Loucy (cell line): ENCODE measurements at regions not wholly inside any gene's neighbourhood (a gene's known extent, or its start where the extent isn't known, plus 50 kb on each side); places are given as distances from the start of the nearest gene placed in this dataset.

ENCODE experiments used
- H2AFZ ChIP-seq: fragments of 200-600 bp; sonication (generic); 2 replicates; pipeline ENCODE4 v1.6.0; 2016; ENCODE audit warnings: antibody characterized with exemption, mild to moderate bottlenecking, low read length, moderate library complexity
- H3F3A ChIP-seq: fragments of 200-600 bp; 2 replicates; pipeline ENCODE4 v1.6.0; 2016; ENCODE audit warnings: antibody characterized with exemption, low read depth, mild to moderate bottlenecking
- H3K27me3 ChIP-seq: fragments of 200-600 bp; sonication (generic); 2 replicates; pipeline ENCODE4 v1.6.1; 2014; ENCODE audit warnings: low read length, mild to moderate bottlenecking; ENCODE audit not compliant: insufficient read depth, poor library complexity, severe bottlenecking
- H3K36me3 ChIP-seq: fragments of 200-600 bp; sonication (generic); 2 replicates; pipeline ENCODE4 v1.6.1; 2016; ENCODE audit warnings: low read length; ENCODE audit not compliant: insufficient read depth
- H3K4me1 ChIP-seq: fragments of 200-600 bp; sonication (generic); 2 replicates; pipeline ENCODE4 v1.5.1; 2014; ENCODE audit warnings: low read length, mild to moderate bottlenecking; ENCODE audit not compliant: insufficient read depth, poor library complexity, severe bottlenecking
- H3K4me2 ChIP-seq: fragments of 200-600 bp; sonication (generic); 2 replicates; pipeline ENCODE4 v1.6.0; 2014; ENCODE audit warnings: antibody characterized with exemption, low read length, low read depth, mild to moderate bottlenecking; ENCODE audit not compliant: poor library complexity, severe bottlenecking
- H3K4me3 ChIP-seq: fragments of 200-600 bp; sonication (generic); 2 replicates; pipeline ENCODE4 v1.5.1; 2014; ENCODE audit warnings: low read length, mild to moderate bottlenecking, mixed read lengths; ENCODE audit not compliant: poor library complexity, severe bottlenecking
- H3K79me2 ChIP-seq: fragments of 200-600 bp; sonication (generic); 2 replicates; pipeline ENCODE4 v1.6.1; 2014; ENCODE audit warnings: low read length; ENCODE audit not compliant: insufficient read depth
- H3K9ac ChIP-seq: fragments of 200-600 bp; sonication (generic); 2 replicates; pipeline ENCODE4 v1.6.0; 2014; ENCODE audit warnings: mild to moderate bottlenecking, low read depth, low read length, moderate library complexity; ENCODE audit not compliant: poor library complexity, severe bottlenecking
- H3K9me2 ChIP-seq: fragments of 200-600 bp; sonication (generic); replicated peaks from 2 replicates; pipeline ENCODE4 v1.6.1; 2016; ENCODE audit warnings: low read depth, low read length, mixed read lengths
- H3K9me3 ChIP-seq: fragments of 200-600 bp; sonication (generic); 2 replicates; pipeline ENCODE4 v1.6.1; 2014; ENCODE audit warnings: mild to moderate bottlenecking, antibody characterized with exemption, low read length, low read depth; ENCODE audit not compliant: insufficient read depth
- H4K20me1 ChIP-seq: fragments of 200-600 bp; sonication (generic); 2 replicates; pipeline ENCODE4 v1.6.0; 2014; ENCODE audit warnings: antibody characterized with exemption, low read length, mild to moderate bottlenecking; ENCODE audit not compliant: insufficient read depth, poor library complexity, severe bottlenecking
- CTCF ChIP-seq: fragments of 200-600 bp; sonication (generic); conservative IDR thresholded peaks from 2 replicates; pipeline ENCODE4 v1.5.1; 2014; ENCODE audit warnings: mild to moderate bottlenecking, antibody characterized with exemption, low read length
- EZH2phosphoT487 ChIP-seq: fragments of 200-600 bp; IDR thresholded peaks from 2 replicates; pipeline ENCODE4 v1.6.1; 2018; ENCODE audit warnings: antibody characterized with exemption, mild to moderate bottlenecking, moderate library complexity, borderline replicate concordance

- Histone ChIP-seq H3K4me2 (no peak overlapping the region), H3K27me3 (no peaks in the 10 kb centered on the region), H3K4me3 (no peak overlapping the region), H3K9me3 (no peaks in the 10 kb centered on the region), H3K9me2 (no peaks in the 10 kb centered on the region), H3F3A (no peaks in the 10 kb centered on the region), H4K20me1 (no peaks in the 10 kb centered on the region), H3K36me3 (no peaks in the 10 kb centered on the region), H3K79me2 (no peaks in the 10 kb centered on the region), H3K4me1 (no peaks in the 10 kb centered on the region), H2AFZ (no peak overlapping the region), H3K9ac (no peak overlapping the region)
- TF ChIP-seq CTCF = no peak
- TF ChIP-seq EZH2phosphoT487 = no peak
These were observed 1539.4 kb downstream of the EFNB2 start for GRCh38 chr13:104996022-104996421.

GRCh38 chr13:104993708-104994107 is 1541.8 kb downstream of the EFNB2 start:
- H3K4me3 ChIP-seq = no peak overlapping the region
- no peaks in the 10 kb centered on the region for H3F3A ChIP-seq
- no peak overlapping the region for H3K9ac ChIP-seq
- no peaks in the 10 kb centered on the region for H3K79me2 ChIP-seq
- H4K20me1 ChIP-seq = no peaks in the 10 kb centered on the region
- H3K27me3 ChIP-seq = no peaks in the 10 kb centered on the region
- no peak overlapping the region for H3K4me2 ChIP-seq
- no peaks in the 10 kb centered on the region for H3K9me2 ChIP-seq
- H3K36me3 ChIP-seq = no peaks in the 10 kb centered on the region
- H3K9me3 ChIP-seq = no peaks in the 10 kb centered on the region
- H2AFZ ChIP-seq = no peak overlapping the region
- TF ChIP-seq CTCF (no peak), EZH2phosphoT487 (no peak)
- peaks cover under 1% of the 10 kb centered on the region for H3K4me1 ChIP-seq

GRCh38 chr13:104987621-104988020 is 1547.8 kb downstream of the EFNB2 start:
- H3K9ac ChIP-seq = no peak overlapping the region
- H3F3A ChIP-seq = peaks cover 14% of the 10 kb centered on the region
- H3K4me3 ChIP-seq = no peak overlapping the region

More at GRCh38 chr13:104987621-104988020, 1547.8 kb downstream of the EFNB2 start:
- Histone ChIP-seq H3K9me2 (no peaks in the 10 kb centered on the region), H2AFZ (no peak overlapping the region), H4K20me1 (no peaks in the 10 kb centered on the region), H3K79me2 (no peaks in the 10 kb centered on the region), H3K4me1 (peaks cover 37% of the 10 kb centered on the region), H3K36me3 (no peaks in the 10 kb centered on the region), H3K9me3 (no peaks in the 10 kb centered on the region), H3K27me3 (no peaks in the 10 kb centered on the region), H3K4me2 (no peak overlapping the region)
- no peak for TF ChIP-seq CTCF
- TF ChIP-seq EZH2phosphoT487 = no peak
